Trophoblast cell (in vitro differentiated cells and primary cell): ENCODE measurements at regions not wholly inside any gene's neighbourhood (a gene's known extent, or its start where the extent isn't known, plus 50 kb on each side); places are given as distances from the start of the nearest gene placed in this dataset.

Experiments
- DNase-seq, 2 donors: peaks; one replicate each; pipeline ENCODE4 v3.0.0-alpha.2; 2016
- H2AFZ ChIP-seq: 2 replicates; pipeline ENCODE4 v1.6.1; 2013; ENCODE audit warnings: low read length, moderate library complexity, mild to moderate bottlenecking; ENCODE audit not compliant: insufficient read depth, poor library complexity
- H2AK5ac ChIP-seq: 2 replicates; pipeline ENCODE4 v1.6.1; 2013; ENCODE audit warnings: mild to moderate bottlenecking, low read length
- H2BK120ac ChIP-seq: 2 replicates; pipeline ENCODE4 v1.6.1; 2013; ENCODE audit warnings: low read length, mild to moderate bottlenecking, moderate library complexity; ENCODE audit not compliant: insufficient read depth, poor library complexity
- H2BK12ac ChIP-seq: 2 replicates; pipeline ENCODE4 v1.6.1; 2013; ENCODE audit warnings: mild to moderate bottlenecking, low read length, moderate library complexity
- H2BK5ac ChIP-seq: 2 replicates; pipeline ENCODE4 v1.6.1; 2013; ENCODE audit warnings: low read length, low read depth, moderate library complexity, mild to moderate bottlenecking; ENCODE audit not compliant: poor library complexity
- H3K14ac ChIP-seq: 2 replicates; pipeline ENCODE4 v1.6.1; 2013; ENCODE audit warnings: mild to moderate bottlenecking, low read length
- H3K18ac ChIP-seq: 2 replicates; pipeline ENCODE4 v1.6.1; 2013; ENCODE audit warnings: mild to moderate bottlenecking, low read length
- H3K23ac ChIP-seq: 2 replicates; pipeline ENCODE4 v1.6.1; 2013; ENCODE audit warnings: low read length
- H3K27ac ChIP-seq: 2 replicates; pipeline ENCODE4 v1.5.1; 2013; ENCODE audit warnings: low read depth, mild to moderate bottlenecking, inconsistent platforms, low read length, moderate library complexity
- H3K27me3 ChIP-seq: 2 replicates; pipeline ENCODE4 v1.6.1; 2013; ENCODE audit warnings: inconsistent platforms, mild to moderate bottlenecking, low read length, moderate library complexity; ENCODE audit not compliant: insufficient read depth
- H3K36me3 ChIP-seq, 2 experiments: 1 replicate in 1 of 2; 2 replicates in 1 of 2; pipeline ENCODE4 v1.6.1; 2013; ENCODE audit warnings: low read length in 2 of 2, mild to moderate bottlenecking in 2 of 2, moderate library complexity in 1 of 2; ENCODE audit not compliant: insufficient read depth in 2 of 2, control insufficient read depth in 1 of 2
- H3K4ac ChIP-seq: 2 replicates; pipeline ENCODE4 v1.6.1; 2013; ENCODE audit warnings: low read depth, mild to moderate bottlenecking, low read length, moderate library complexity
- H3K4me1 ChIP-seq, 2 experiments: 1 replicate in 1 of 2; 2 replicates in 1 of 2; pipeline ENCODE4 v1.6.1; 2013; ENCODE audit warnings: low read length in 2 of 2, mild to moderate bottlenecking in 2 of 2, moderate library complexity in 1 of 2; ENCODE audit not compliant: insufficient read depth in 2 of 2, control insufficient read depth in 1 of 2
- H3K4me2 ChIP-seq: 2 replicates; pipeline ENCODE4 v1.6.1; 2013; ENCODE audit warnings: inconsistent platforms, mild to moderate bottlenecking, low read length, moderate library complexity
- H3K4me3 ChIP-seq: 2 replicates; pipeline ENCODE4 v1.5.1; 2013; ENCODE audit warnings: mild to moderate bottlenecking, low read depth, low read length, inconsistent platforms
- H3K79me1 ChIP-seq: one replicate; pipeline ENCODE4 v1.6.1; 2013; ENCODE audit warnings: low read length
- H3K79me2 ChIP-seq: 2 replicates; pipeline ENCODE4 v1.6.1; 2013; ENCODE audit warnings: low read length, mild to moderate bottlenecking; ENCODE audit not compliant: control insufficient read depth, insufficient read depth, poor library complexity
- H3K9ac ChIP-seq: 2 replicates; pipeline ENCODE4 v1.6.1; 2013; ENCODE audit warnings: mild to moderate bottlenecking, low read length
- H3K9me3 ChIP-seq: 2 replicates; pipeline ENCODE4 v1.6.1; 2013; ENCODE audit warnings: low read depth, mild to moderate bottlenecking, control low read depth, inconsistent platforms, low read length; ENCODE audit not compliant: insufficient read depth
- H4K12ac ChIP-seq: 2 replicates; pipeline ENCODE4 v1.6.1; 2013; ENCODE audit warnings: low read depth, mild to moderate bottlenecking, low read length, moderate library complexity
- H4K8ac ChIP-seq: 2 replicates; pipeline ENCODE4 v1.6.1; 2013; ENCODE audit warnings: low read depth, mild to moderate bottlenecking, low read length, moderate library complexity
- H4K91ac ChIP-seq: one replicate; pipeline ENCODE4 v1.6.1; 2013; ENCODE audit warnings: low read depth, mild to moderate bottlenecking, low read length, moderate library complexity
- WGBS: extraction: QIAGEN DNeasy Blood & Tissue Kit; methylation state at CpG from one replicate; pipeline ENCODE4 v1.1.7; 2013; ENCODE audit warnings: missing lambda C conversion rate; ENCODE audit not compliant: insufficient read length, insufficient coverage; ENCODE audit errors: extremely low coverage; 5-methylcytosine and 5-hydroxymethylcytosine counted together

- Histone ChIP-seq H3K79me1 (no peaks in the 10 kb centered on the region), H3K18ac (no peak overlapping the region), H4K91ac (no peak overlapping the region), H3K9ac (no peak overlapping the region), H2BK12ac (no peak overlapping the region), H2BK5ac (no peak overlapping the region), H4K12ac (no peak overlapping the region), H3K27me3 (no peaks in the 10 kb centered on the region), H3K79me2 (no peaks in the 10 kb centered on the region), H2AK5ac (no peak overlapping the region), H3K4me2 (peak overlapping the region; percentile 33), H3K14ac (no peak overlapping the region), H2AFZ (peak overlapping the region; percentile 25), H3K4me3 (no peak overlapping the region), H4K8ac (no peak overlapping the region), H3K9me3 (no peaks in the 10 kb centered on the region), H3K36me3 (no peaks in the 10 kb centered on the region), H3K4ac (no peak overlapping the region), H3K23ac (no peak overlapping the region), H3K4me1 (peaks cover 4% of the 10 kb centered on the region in 2 experiments), H3K27ac (no peak overlapping the region), H2BK120ac (no peak overlapping the region)
- no CpG with 5 or more reads among the region's 11 CpGs for WGBS
- no peak for DNase-seq
Observed at GRCh38 chr15:97177151-97177577, 783.3 kb upstream of the ARRDC4 start.

GRCh38 chr15:97182581-97182980 lies 777.9 kb upstream of the ARRDC4 start:
- Histone ChIP-seq H2BK12ac (no peak overlapping the region), H3K4me1 (no peaks in the 10 kb centered on the region), H4K12ac (no peak overlapping the region), H3K18ac (no peak overlapping the region), H3K27me3 (no peaks in the 10 kb centered on the region), H3K79me2 (no peaks in the 10 kb centered on the region), H3K4me3 (no peak overlapping the region), H3K79me1 (no peaks in the 10 kb centered on the region), H3K27ac (no peak overlapping the region), H4K8ac (no peak overlapping the region), H3K4me2 (no peak overlapping the region), H2AFZ (no peak overlapping the region), H3K9ac (no peak overlapping the region), H2BK5ac (no peak overlapping the region), H3K9me3 (no peaks in the 10 kb centered on the region), H2AK5ac (no peak overlapping the region), H3K4ac (no peak overlapping the region), H3K23ac (no peak overlapping the region), H4K91ac (no peak overlapping the region), H3K14ac (no peak overlapping the region), H3K36me3 (no peaks in the 10 kb centered on the region), H2BK120ac (no peak overlapping the region)
- no peak for DNase-seq
- no CpG with 5 or more reads among the region's 7 CpGs for WGBS

GRCh38 chr15:97189162-97189780 lies 771.2 kb upstream of the ARRDC4 start:
- Histone ChIP-seq H2BK5ac (no peak overlapping the region), H3K36me3 (no peaks in the 10 kb centered on the region), H2BK12ac (no peak overlapping the region), H3K9me3 (no peaks in the 10 kb centered on the region), H3K4me2 (no peak overlapping the region), H2AK5ac (no peak overlapping the region), H3K79me1 (no peaks in the 10 kb centered on the region), H3K4me1 (no peaks in the 10 kb centered on the region), H2AFZ (no peak overlapping the region), H4K12ac (no peak overlapping the region), H3K14ac (no peak overlapping the region), H3K79me2 (no peaks in the 10 kb centered on the region), H3K18ac (no peak overlapping the region), H4K91ac (no peak overlapping the region), H2BK120ac (no peak overlapping the region), H3K27ac (no peak overlapping the region), H4K8ac (no peak overlapping the region), H3K4ac (no peak overlapping the region), H3K23ac (no peak overlapping the region), H3K4me3 (no peak overlapping the region), H3K9ac (no peak overlapping the region), H3K27me3 (no peaks in the 10 kb centered on the region)
- WGBS, result no CpG with 5 or more reads among the region's 3 CpGs
- peak in 1 of 2 donors; percentile 16 for DNase-seq

- Histone ChIP-seq H3K23ac (no peak overlapping the region), H3K27me3 (no peaks in the 10 kb centered on the region), H4K12ac (no peak overlapping the region), H4K91ac (no peak overlapping the region), H3K9ac (no peak overlapping the region), H2BK120ac (no peak overlapping the region), H4K8ac (no peak overlapping the region), H3K9me3 (no peaks in the 10 kb centered on the region), H3K4ac (no peak overlapping the region), H2BK5ac (no peak overlapping the region), H3K14ac (no peak overlapping the region), H2BK12ac (no peak overlapping the region), H3K36me3 (no peaks in the 10 kb centered on the region), H3K79me2 (no peaks in the 10 kb centered on the region), H3K27ac (no peak overlapping the region), H3K4me2 (no peak overlapping the region), H2AFZ (no peak overlapping the region), H3K79me1 (no peaks in the 10 kb centered on the region), H3K18ac (no peak overlapping the region), H3K4me1 (no peaks in the 10 kb centered on the region), H3K4me3 (no peak overlapping the region), H2AK5ac (no peak overlapping the region)
- no CpG with 5 or more reads among the region's 1 CpG for WGBS
- DNase-seq, result no peak
Observed at GRCh38 chr15:97194750-97195149, 765.8 kb upstream of the ARRDC4 start.
